Fibroblast of mammary gland (primary cell): ENCODE measurements at regions not wholly inside any gene's neighbourhood (a gene's known extent, or its start where the extent isn't known, plus 50 kb on each side); places are given as distances from the start of the nearest gene placed in this dataset.

Experiments used
- DNase-seq: peaks from one replicate; pipeline ENCODE4 v3.0.0-alpha.2; 2010; ENCODE audit warnings: low read depth
- H3K4me3 ChIP-seq: 2 replicates; pipeline ENCODE4 v1.5.1; 2011; ENCODE audit warnings: low read depth, mild to moderate bottlenecking, low read length, moderate library complexity; ENCODE audit not compliant: control insufficient read depth
- CTCF ChIP-seq: conservative IDR thresholded peaks from 2 replicates; pipeline ENCODE4 v1.5.1; 2011; ENCODE audit warnings: low read depth, low read length, inconsistent platforms; ENCODE audit not compliant: control insufficient read depth, insufficient read depth

GRCh38 chr10:106147021-106147420 lies 1017.5 kb downstream of the SORCS1 start:
- no peak for TF ChIP-seq CTCF
- no peak overlapping the region for H3K4me3 ChIP-seq
- DNase-seq, result no peak

- no peak for DNase-seq
Measured at GRCh38 chr10:106139915-106140314, 1024.6 kb downstream of the SORCS1 start.

GRCh38 chr10:106136175-106136574 lies 1028.3 kb downstream of the SORCS1 start:
- DNase-seq, result no peak
- no peak overlapping the region for H3K4me3 ChIP-seq
- no peak for TF ChIP-seq CTCF

More at GRCh38 chr10:106139915-106140314, 1024.6 kb downstream of the SORCS1 start:
- TF ChIP-seq CTCF, result no peak
- H3K4me3 ChIP-seq, result no peak overlapping the region

GRCh38 chr10:106134326-106135000 lies 1030.0 kb downstream of the SORCS1 start:
- no peak for TF ChIP-seq CTCF
- no peak for DNase-seq
- no peak overlapping the region for H3K4me3 ChIP-seq

- no peak for TF ChIP-seq CTCF
- DNase-seq, result no peak
- no peak overlapping the region for H3K4me3 ChIP-seq
Measured at GRCh38 chr10:106133451-106133850, 1031.1 kb downstream of the SORCS1 start.

- DNase-seq, result no peak
- H3K4me3 ChIP-seq, result no peak overlapping the region
- TF ChIP-seq CTCF, result no peak
Measured at GRCh38 chr10:106132956-106133355, 1031.5 kb downstream of the SORCS1 start.
